ENCODE measurements at regions not wholly inside any gene's neighbourhood (a gene's known extent, or its start where the extent isn't known, plus 50 kb on each side); places are given as distances from the start of the nearest gene placed in this dataset.
"Not testable (repeated sequence)": the region's sequence is repeated elsewhere in the genome, so short reads cannot be mapped to it uniquely, and the experiment has no call there.

GRCh38 chr6:19210849-19211590, 626.1 kb upstream of the ID4 start:
- no peak for FAIRE-seq
- no peak for DNase-seq (ENCODE audit: low spot score)

DNA sequence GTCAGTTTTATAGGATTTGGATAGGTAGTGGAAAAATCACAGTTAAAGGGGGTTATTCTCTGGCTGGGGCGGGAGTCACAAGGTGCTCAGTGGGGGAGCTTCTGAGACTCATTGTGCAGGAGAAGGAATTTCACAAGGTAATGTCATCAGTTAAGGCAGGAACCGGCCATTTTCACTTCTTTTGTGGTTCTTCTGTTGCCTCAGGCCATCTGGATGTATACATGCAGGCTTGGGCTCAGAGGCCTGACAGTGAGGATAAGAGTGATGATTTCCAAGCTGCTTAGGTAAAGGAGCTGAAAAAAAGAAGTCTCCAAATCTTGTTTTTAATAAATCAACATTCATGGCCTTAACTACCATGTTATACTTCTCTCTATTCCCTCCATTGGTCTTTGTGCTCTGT, 622.9 kb upstream of the ID4 start:
- DNase-seq (ENCODE audit: low spot score) (no peak), FAIRE-seq (no peak)

DNA sequence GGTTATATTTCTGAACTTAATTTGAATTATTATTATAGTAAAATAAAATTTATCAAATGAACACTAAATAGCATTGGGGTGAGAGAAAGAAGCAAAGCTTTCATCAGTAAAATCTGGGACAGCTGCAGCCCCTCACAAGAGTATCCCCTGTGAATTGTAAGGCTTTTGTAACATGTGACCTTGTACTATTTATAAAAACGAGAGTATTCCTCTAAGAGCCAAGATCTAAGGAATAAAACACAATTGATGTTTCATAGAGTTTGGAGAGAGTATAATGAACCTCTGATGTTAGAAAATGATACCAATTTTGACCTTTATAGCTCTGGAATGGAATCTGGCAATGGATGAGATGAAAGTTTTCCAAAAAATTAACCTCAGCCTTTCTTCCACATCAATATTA, 617.2 kb upstream of the ID4 start:
- DNase-seq (ENCODE audit: low spot score) (no peak), FAIRE-seq (no peak)

- FAIRE-seq (no peak), DNase-seq (ENCODE audit: low spot score) (peak; percentile 0)
These were observed 605.1 kb upstream of the ID4 start for GRCh38 chr6:19231878-19232561.

GRCh38 chr6:19245656-19246055, 591.5 kb upstream of the ID4 start:
- no peak for FAIRE-seq
- no peak for DNase-seq (ENCODE audit: low spot score)

- not testable (repeated sequence) for FAIRE-seq
These were observed 590.0 kb upstream of the ID4 start for GRCh38 chr6:19247181-19247580.

DNA sequence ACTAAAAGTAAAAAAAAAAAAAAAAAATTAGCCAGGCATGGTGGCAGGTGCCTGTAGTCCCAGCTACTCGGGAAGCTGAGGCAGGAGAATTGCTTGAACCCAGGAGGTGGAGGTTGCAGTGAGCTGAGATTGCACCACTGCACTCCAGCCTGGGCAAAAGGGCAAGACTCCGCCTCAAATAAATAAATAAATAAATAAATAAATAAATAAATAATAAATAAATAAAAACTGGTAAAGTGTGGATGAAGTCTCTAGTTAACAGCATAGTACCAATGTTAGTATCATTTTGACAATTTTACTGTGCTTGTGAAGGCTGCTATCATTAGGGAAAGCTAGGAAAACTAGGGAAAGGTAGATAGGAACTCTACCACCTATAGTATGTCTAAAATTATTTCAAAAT, 581.0 kb upstream of the ID4 start:
- DNase-seq (ENCODE audit: low spot score); FAIRE-seq: not testable (repeated sequence)

More at GRCh38 chr6:19247181-19247580, 590.0 kb upstream of the ID4 start:
- not testable (repeated sequence) for DNase-seq (ENCODE audit: low spot score)

GRCh38 chr6:19261642-19262041, 575.5 kb upstream of the ID4 start:
- DNase-seq (ENCODE audit: low spot score): no peak
- FAIRE-seq: no peak

GRCh38 chr6:19268117-19268516, 569.1 kb upstream of the ID4 start:
- FAIRE-seq (no peak), DNase-seq (ENCODE audit: low spot score) (no peak)

- DNase-seq (ENCODE audit: low spot score): no peak
- FAIRE-seq: no peak
These were observed 568.5 kb upstream of the ID4 start for GRCh38 chr6:19268718-19269117.

DNA sequence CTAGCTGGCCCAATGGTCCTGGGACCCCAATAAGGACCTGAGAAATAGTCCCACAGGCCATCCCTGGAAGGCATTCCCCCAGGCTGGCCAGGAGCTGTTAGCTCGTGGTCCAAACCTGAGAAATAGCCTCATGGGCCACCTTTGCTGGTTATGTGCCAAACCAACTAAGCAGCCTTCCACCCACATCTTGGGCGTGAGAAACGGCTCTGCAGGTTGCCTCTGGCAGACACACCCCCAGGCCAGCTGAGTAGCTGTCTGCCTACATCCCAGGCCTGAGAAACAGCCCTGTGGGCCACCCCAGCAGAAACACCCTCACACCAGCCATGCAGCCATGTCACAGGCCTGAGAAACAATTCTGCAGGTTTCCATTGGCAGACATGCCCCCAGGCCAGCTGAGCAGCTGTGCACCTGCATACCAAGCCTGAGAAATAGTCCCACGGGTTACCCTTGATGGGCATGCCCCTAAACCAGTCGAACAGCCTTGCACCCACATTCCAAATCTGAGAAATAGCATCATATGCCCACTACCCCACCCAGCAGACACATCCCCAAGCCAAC, 567.8 kb upstream of the ID4 start:
- DNase-seq (ENCODE audit: low spot score): no peak
- no peak for FAIRE-seq

DNA sequence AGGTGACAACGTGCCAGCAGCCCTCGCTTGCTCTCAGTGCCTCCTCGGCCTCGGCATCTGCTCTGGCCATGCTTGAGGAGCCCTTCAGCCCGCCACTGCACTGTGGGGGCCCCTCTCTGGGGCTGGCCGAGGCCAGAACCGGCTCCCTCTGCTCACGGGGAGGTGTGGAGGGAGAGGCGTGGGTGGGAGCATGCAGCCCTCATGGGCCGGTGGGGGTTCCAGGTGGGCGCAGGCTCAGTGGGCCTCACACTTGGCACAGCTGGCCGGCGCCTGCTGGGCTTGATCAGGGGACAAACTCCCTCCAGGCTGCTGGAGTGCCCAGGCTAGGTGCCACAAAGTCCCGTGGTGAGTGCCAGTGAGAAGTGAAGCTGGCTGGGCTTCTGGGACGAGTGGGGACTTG, 566.6 kb upstream of the ID4 start:
- no peak for DNase-seq (ENCODE audit: low spot score)
- FAIRE-seq: no peak

- DNase-seq (ENCODE audit: low spot score) (no peak), FAIRE-seq (no peak)
These were observed 557.9 kb upstream of the ID4 start for GRCh38 chr6:19279273-19279684.

- FAIRE-seq (no peak), DNase-seq (ENCODE audit: low spot score) (no peak)
These were observed 549.2 kb upstream of the ID4 start for GRCh38 chr6:19287928-19288327.

- no peak for DNase-seq (ENCODE audit: low spot score)
These were observed 547.7 kb upstream of the ID4 start for GRCh38 chr6:19289457-19289856.

GRCh38 chr6:19297880-19298279, 539.3 kb upstream of the ID4 start:
- DNase-seq (ENCODE audit: low spot score) (no peak), FAIRE-seq (no peak)

More at GRCh38 chr6:19289457-19289856, 547.7 kb upstream of the ID4 start:
- no peak for FAIRE-seq

DNA sequence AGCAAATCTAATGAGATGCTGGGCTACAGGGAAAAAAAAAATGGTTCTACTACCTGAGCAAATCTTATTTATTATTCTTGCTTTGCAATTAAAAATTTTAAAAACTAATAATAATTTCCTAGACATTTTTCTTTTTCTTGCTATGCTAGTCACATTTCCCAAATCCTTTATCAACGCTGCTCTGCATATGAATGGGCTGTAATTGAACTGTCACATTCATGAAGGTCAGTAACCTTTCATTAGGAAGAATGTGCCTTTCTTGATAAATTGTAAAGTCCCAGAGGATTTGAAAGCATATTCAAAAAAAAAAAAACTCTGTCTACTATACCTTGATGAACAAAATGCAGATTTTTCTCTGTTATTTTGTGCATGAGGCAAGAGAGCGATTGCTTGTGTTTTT, 538.7 kb upstream of the ID4 start:
- FAIRE-seq (no peak), DNase-seq (ENCODE audit: low spot score) (no peak)

DNA sequence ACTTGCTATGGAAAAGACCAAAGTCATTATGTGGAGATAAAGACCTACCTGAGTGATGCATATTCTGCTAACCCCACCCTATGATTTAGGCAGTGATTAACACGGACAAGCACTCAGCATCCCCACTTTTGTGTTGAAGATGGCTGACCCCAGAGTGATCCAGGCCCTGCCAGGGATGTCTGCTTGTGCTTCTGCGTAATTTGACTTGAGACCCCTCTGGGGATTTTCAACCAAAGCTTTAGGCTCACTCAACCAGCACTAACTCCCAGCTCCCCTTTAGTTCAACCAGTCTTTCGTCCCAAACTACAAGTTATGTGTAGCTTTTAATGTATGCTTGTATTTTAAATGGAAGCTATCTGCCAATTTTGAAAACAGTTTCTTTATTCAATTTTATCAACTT, 538.0 kb upstream of the ID4 start:
- FAIRE-seq (no peak), DNase-seq (ENCODE audit: low spot score) (no peak)

GRCh38 chr6:19301980-19302379, 535.2 kb upstream of the ID4 start:
- peak; percentile 51 for DNase-seq (ENCODE audit: low spot score)
- no peak for FAIRE-seq

GRCh38 chr6:19303383-19303782, 533.8 kb upstream of the ID4 start:
- no peak for DNase-seq (ENCODE audit: low spot score)

DNA sequence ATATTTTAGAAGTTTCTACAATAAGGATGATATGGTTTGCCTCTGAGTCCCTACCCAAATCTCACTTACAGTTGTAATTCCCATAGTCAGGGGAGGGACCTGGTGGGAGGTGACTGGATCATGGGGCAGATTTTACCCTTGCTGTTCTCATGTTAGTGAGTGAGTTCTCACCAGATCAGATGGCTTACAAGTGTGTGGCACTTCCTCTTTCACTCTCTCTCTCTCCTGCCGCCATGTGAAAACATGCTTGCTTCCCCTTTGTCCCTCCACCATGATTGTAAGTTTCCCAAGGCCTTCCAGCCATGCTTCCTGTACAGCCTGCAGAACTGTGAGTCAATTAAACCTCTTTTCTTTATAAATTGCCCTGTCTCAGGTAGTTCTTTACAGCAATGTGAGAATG, 527.5 kb upstream of the ID4 start:
- FAIRE-seq (no peak), DNase-seq (ENCODE audit: low spot score) (no peak)

More at GRCh38 chr6:19303383-19303782, 533.8 kb upstream of the ID4 start:
- no peak for FAIRE-seq

- FAIRE-seq: no peak
- no peak for DNase-seq (ENCODE audit: low spot score)
These were observed 525.4 kb upstream of the ID4 start for GRCh38 chr6:19311786-19312185.
